HG03460 (cell line): ENCODE measurements at regions not wholly inside any gene's neighbourhood (a gene's known extent, or its start where the extent isn't known, plus 50 kb on each side); places are given as distances from the start of the nearest gene placed in this dataset.

Experiments
- ATAC-seq: cut with Tn5 transposase; IDR thresholded peaks from one replicate; pipeline ENCODE4 v1.9.1; 2021; ENCODE audit not compliant: unreplicated experiment

GRCh38 chr3:9301091-9301490 is 51.6 kb upstream of the SRGAP3 start:
- ATAC-seq, result no peak

GRCh38 chr3:9301798-9302197 is 52.4 kb upstream of the SRGAP3 start:
- no peak for ATAC-seq

- peak; percentile 94 for ATAC-seq
These were observed 53.2 kb upstream of the SRGAP3 start for GRCh38 chr3:9302425-9303181.

DNA sequence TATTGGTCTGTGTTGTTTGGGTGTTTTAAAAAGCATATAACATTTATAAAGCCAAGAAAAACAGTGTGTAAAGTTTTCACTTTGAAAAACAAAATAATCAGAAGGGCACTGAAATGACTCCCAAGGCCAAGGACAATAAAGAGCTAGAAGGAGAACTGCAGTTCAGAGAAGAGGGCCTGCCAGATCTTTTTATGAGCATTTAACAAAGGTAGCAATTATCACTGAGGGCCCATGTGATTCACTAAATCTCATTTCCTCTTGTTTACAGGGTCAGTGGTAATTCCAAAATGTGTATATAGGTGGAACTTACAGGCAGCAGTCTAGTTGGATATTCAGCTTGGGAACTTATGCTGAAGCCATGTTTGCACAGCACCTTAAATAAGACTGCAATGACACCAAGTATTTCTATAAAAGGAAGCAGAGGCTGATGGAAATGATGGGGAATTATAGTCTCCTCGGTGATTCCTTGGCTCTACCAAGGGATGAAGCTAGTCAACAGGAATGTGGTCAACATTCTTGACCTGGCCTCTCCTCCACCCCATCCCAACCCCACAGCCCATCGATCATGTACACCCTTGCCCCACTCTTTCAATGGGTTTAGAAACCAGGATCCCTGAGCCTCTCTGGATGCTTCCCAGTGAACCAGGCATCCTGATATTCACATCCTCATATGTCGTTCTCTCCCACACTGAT is 54.4 kb upstream of the THUMPD3 start:
- no peak for ATAC-seq

- ATAC-seq, result no peak
These were observed 52.8 kb upstream of the THUMPD3 start for GRCh38 chr3:9310043-9310442.

GRCh38 chr3:9311228-9311627 is 51.6 kb upstream of the THUMPD3 start:
- ATAC-seq, result no peak
